T47D (cell line): ENCODE measurements at regions not wholly inside any gene's neighbourhood (a gene's known extent, or its start where the extent isn't known, plus 50 kb on each side); places are given as distances from the start of the nearest gene placed in this dataset.

ENCODE experiments used
- DNase-seq, 2 experiments: peaks; one replicate each; pipeline versions ENCODE4 v3.0.0 to v3.0.0-alpha.2; 2011 to 2012; ENCODE audit warnings: low read depth in 1 of 2, low spot score in 1 of 2
- JUND ChIP-seq: IDR thresholded peaks from 2 replicates; pipeline ENCODE4 v1.6.1; 2012; ENCODE audit warnings: low read depth
- in situ Hi-C: cut with HindIII; loops from 2 replicates; pipeline ENCODE4 v1.10.0; 2016; ENCODE audit warnings: low sequenced_read_pairs, low pct_unique_long_range_greater_than_20kb

GRCh38 chr16:51357839-51358238, 206.8 kb upstream of the SALL1 start:
- in situ Hi-C loops: no loop called here
- TF ChIP-seq JUND: no peak
- no peak for DNase-seq

GRCh38 chr16:51355875-51356274, 204.8 kb upstream of the SALL1 start:
- no peak for DNase-seq
- in situ Hi-C loops: no loop called here
- TF ChIP-seq JUND: no peak

GRCh38 chr16:51355195-51355594, 204.1 kb upstream of the SALL1 start:
- TF ChIP-seq JUND: no peak

GRCh38 chr16:51353055-51353454, 202.0 kb upstream of the SALL1 start:
- no peak for TF ChIP-seq JUND
- in situ Hi-C loops: no loop called here

More at GRCh38 chr16:51355195-51355594, 204.1 kb upstream of the SALL1 start:
- in situ Hi-C loops: no loop called here
- DNase-seq: no peak

GRCh38 chr16:51349626-51350025, 198.6 kb upstream of the SALL1 start:
- in situ Hi-C loops: no loop called here
- DNase-seq: no peak
- no peak for TF ChIP-seq JUND

More at GRCh38 chr16:51353055-51353454, 202.0 kb upstream of the SALL1 start:
- DNase-seq: no peak

GRCh38 chr16:51343411-51343810, 192.3 kb upstream of the SALL1 start:
- in situ Hi-C loops: no loop called here
- TF ChIP-seq JUND: no peak
- no peak for DNase-seq

- in situ Hi-C loops: no loop called here
- TF ChIP-seq JUND: no peak
- no peak for DNase-seq
These were observed 190.1 kb upstream of the SALL1 start for GRCh38 chr16:51341204-51341603.

- DNase-seq: no peak
- no peak for TF ChIP-seq JUND
- in situ Hi-C loops: no loop called here
These were observed 186.6 kb upstream of the SALL1 start for GRCh38 chr16:51337662-51338061.

GRCh38 chr16:51328733-51329132, 177.7 kb upstream of the SALL1 start:
- TF ChIP-seq JUND: no peak
- DNase-seq: no peak
- in situ Hi-C loops: no loop called here

- TF ChIP-seq JUND: no peak
- no peak for DNase-seq
- in situ Hi-C loops: no loop called here
These were observed 175.9 kb upstream of the SALL1 start for GRCh38 chr16:51327001-51327400.

GRCh38 chr16:51326131-51326856, 175.2 kb upstream of the SALL1 start:
- TF ChIP-seq JUND: no peak
- in situ Hi-C loops: no loop called here
- DNase-seq: no peak

- TF ChIP-seq JUND: no peak
- in situ Hi-C loops: no loop called here
- no peak for DNase-seq
These were observed 170.2 kb upstream of the SALL1 start for GRCh38 chr16:51321251-51321650.

- DNase-seq: no peak
- in situ Hi-C loops: no loop called here
- no peak for TF ChIP-seq JUND
These were observed 166.5 kb upstream of the SALL1 start for GRCh38 chr16:51317575-51317974.

- no peak for DNase-seq
- no peak for TF ChIP-seq JUND
- in situ Hi-C loops: no loop called here
These were observed 162.1 kb upstream of the SALL1 start for GRCh38 chr16:51313198-51313597.
